ENCODE measurements at regions not wholly inside any gene's neighbourhood (a gene's known extent, or its start where the extent isn't known, plus 50 kb on each side); places are given as distances from the start of the nearest gene placed in this dataset.

DNA sequence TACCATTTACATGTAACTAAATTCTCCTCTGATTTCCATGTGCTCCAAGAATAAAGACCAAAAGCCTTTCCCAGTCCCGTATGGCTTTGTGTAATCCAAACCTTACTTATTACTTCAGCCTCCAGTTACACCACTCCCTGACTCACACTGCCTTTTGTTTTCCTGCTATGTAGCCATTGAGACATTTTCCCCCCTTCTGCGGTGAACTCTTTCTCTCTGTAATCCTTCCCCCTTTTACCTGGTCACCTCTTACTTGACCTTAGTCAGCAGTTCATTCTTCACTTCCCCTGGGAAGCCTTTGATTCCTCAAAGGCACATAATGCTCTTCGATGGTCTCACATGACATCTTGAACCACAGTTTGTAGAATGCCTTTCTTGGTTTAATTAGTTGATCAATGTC lies 256.0 kb upstream of the FANCL start:
- no peak overlapping the region for H3K27ac ChIP-seq (replicated peaks)
- H3K27me3 ChIP-seq (ENCODE audit: insufficient read depth, poor library complexity, severe bottlenecking), result no peaks in the 10 kb centered on the region
- TF ChIP-seq POLR2AphosphoS5 (IDR thresholded peaks at IDR 0.05; ENCODE audit: low read depth) (no peak), CTCF (IDR thresholded peaks at IDR 0.05; ENCODE audit: insufficient read depth, low read length) (no peak), SPI1 (IDR thresholded peaks at IDR 0.05; ENCODE audit: borderline replicate concordance, low read depth) (no peak), GABPA (IDR thresholded peaks at IDR 0.05; ENCODE audit: low read depth) (no peak)
- TF ChIP-seq, protein P1, sequence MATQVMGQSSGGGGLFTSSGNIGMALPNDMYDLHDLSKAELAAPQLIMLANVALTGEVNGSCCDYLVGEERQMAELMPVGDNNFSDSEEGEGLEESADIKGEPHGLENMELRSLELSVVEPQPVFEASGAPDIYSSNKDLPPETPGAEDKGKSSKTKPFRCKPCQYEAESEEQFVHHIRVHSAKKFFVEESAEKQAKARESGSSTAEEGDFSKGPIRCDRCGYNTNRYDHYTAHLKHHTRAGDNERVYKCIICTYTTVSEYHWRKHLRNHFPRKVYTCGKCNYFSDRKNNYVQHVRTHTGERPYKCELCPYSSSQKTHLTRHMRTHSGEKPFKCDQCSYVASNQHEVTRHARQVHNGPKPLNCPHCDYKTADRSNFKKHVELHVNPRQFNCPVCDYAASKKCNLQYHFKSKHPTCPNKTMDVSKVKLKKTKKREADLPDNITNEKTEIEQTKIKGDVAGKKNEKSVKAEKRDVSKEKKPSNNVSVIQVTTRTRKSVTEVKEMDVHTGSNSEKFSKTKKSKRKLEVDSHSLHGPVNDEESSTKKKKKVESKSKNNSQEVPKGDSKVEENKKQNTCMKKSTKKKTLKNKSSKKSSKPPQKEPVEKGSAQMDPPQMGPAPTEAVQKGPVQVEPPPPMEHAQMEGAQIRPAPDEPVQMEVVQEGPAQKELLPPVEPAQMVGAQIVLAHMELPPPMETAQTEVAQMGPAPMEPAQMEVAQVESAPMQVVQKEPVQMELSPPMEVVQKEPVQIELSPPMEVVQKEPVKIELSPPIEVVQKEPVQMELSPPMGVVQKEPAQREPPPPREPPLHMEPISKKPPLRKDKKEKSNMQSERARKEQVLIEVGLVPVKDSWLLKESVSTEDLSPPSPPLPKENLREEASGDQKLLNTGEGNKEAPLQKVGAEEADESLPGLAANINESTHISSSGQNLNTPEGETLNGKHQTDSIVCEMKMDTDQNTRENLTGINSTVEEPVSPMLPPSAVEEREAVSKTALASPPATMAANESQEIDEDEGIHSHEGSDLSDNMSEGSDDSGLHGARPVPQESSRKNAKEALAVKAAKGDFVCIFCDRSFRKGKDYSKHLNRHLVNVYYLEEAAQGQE (IDR thresholded peaks at IDR 0.05; ENCODE audit: insufficient replicate concordance, low read depth), result no peak
- no peak overlapping the region for H3K4me3 ChIP-seq (replicated peaks; ENCODE audit: insufficient read depth, low read length)
- DNase-seq (ENCODE audit: low read depth in 1 of 2, low spot score in 1 of 2), result no peak

DNA sequence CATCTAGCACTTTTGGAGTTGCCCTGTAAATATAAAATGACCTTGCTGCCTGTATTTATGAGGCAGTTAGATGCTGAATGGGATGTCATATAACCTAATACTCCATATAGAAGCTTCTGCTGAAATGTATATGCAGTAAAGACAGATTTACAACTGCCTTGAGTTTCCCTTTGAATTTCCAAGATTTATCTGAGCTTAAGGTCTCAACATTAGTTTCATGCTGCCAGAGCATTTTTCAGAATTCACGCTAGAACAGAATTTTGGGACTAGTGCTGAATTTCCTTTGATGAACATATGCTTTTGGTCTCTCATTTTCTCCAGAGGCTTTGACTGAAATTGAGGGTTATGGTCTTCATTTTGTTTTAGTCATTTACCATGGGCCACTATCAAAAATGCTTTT lies 254.7 kb upstream of the FANCL start:
- DNase-seq (ENCODE audit: low read depth in 1 of 2, low spot score in 1 of 2), result no peak
- Histone ChIP-seq H3K27me3 (ENCODE audit: insufficient read depth, poor library complexity, severe bottlenecking) (no peaks in the 10 kb centered on the region), H3K4me3 (replicated peaks; ENCODE audit: insufficient read depth, low read length) (no peak overlapping the region), H3K27ac (replicated peaks) (no peak overlapping the region)
- TF ChIP-seq GABPA (IDR thresholded peaks at IDR 0.05; ENCODE audit: low read depth) (no peak), CTCF (IDR thresholded peaks at IDR 0.05; ENCODE audit: insufficient read depth, low read length) (no peak), POLR2AphosphoS5 (IDR thresholded peaks at IDR 0.05; ENCODE audit: low read depth) (no peak), SPI1 (IDR thresholded peaks at IDR 0.05; ENCODE audit: borderline replicate concordance, low read depth) (no peak)
- TF ChIP-seq, protein P1 (IDR thresholded peaks at IDR 0.05; ENCODE audit: insufficient replicate concordance, low read depth), result no peak

DNA sequence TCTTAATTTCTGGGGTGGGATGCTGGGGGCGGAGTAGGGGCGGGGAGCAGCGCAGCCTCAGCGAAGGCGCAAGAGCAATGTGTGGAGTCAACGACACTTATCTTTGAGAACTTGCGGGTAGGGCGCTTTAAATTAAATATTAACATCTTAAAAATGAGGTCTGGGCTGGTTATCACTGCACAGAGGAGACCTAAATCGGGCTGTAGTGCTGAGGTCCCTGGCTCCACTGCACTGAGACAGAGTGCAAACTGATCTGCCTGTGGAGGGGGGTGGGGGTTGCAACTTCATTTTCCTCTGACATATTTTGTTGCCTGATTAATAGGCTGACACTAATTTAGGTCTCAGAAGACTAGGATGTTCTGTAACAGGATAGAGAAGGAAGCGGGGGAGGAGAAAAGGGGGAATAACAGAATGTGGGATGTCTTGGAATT lies 253.0 kb upstream of the FANCL start:
- no peak for DNase-seq (ENCODE audit: low read depth in 1 of 2, low spot score in 1 of 2)
- Histone ChIP-seq H3K27ac (replicated peaks) (no peak overlapping the region), H3K4me3 (replicated peaks; ENCODE audit: insufficient read depth, low read length) (no peak overlapping the region), H3K27me3 (ENCODE audit: insufficient read depth, poor library complexity, severe bottlenecking) (no peaks in the 10 kb centered on the region)
- TF ChIP-seq, protein P1 (IDR thresholded peaks at IDR 0.05; ENCODE audit: insufficient replicate concordance, low read depth), result no peak
- no peak for TF ChIP-seq GABPA (IDR thresholded peaks at IDR 0.05; ENCODE audit: low read depth)
- no peak for TF ChIP-seq SPI1 (IDR thresholded peaks at IDR 0.05; ENCODE audit: borderline replicate concordance, low read depth)
- no peak for TF ChIP-seq POLR2AphosphoS5 (IDR thresholded peaks at IDR 0.05; ENCODE audit: low read depth)
- TF ChIP-seq CTCF (IDR thresholded peaks at IDR 0.05; ENCODE audit: insufficient read depth, low read length), result no peak

Data from HL-60 (cell line).